HG02852 (cell line): ENCODE measurements at regions not wholly inside any gene's neighbourhood (a gene's known extent, or its start where the extent isn't known, plus 50 kb on each side); places are given as distances from the start of the nearest gene placed in this dataset.

Experiments used
- ATAC-seq: cut with Tn5 transposase; IDR thresholded peaks from one replicate; pipeline ENCODE4 v1.9.1; 2021; ENCODE audit warnings: mild to moderate bottlenecking, moderate library complexity; ENCODE audit not compliant: unreplicated experiment

DNA sequence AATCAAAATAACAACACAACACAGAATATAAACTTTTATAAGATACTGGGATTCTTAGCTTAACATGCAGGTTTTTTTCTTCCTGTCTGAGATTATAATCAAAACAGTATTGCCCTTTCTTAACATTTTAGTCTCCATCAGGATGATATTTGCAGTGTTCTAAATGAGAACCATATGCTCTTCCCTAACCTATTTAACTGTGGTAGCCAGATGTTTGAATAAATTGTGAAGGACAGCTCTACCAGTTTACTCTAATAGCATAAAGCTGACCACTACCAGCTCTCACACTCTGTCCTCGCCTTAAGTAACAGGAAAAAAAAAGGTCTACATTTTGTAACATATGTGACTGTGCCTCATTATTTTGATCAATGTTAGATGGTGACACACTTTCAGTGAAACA is 618.7 kb upstream of the SGCG start:
- no peak for ATAC-seq

DNA sequence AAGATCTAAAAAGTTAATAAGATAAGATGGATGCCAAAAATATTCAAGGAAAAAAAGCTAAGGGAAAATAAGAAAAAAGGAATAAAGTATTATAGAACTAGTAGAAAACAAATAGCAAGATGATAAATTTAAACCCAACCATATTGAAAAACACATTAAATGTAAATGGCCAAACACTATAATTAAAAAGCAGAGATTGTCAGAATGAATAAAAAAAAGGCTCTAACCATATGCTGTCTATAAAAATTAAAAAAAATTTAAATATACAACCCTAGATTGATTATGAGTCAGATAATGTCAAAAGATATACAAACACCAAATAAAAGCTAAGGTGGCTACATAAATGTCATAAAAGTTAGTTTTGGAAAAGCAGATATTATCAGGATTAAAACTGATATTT is 617.5 kb upstream of the SGCG start:
- no peak for ATAC-seq

DNA sequence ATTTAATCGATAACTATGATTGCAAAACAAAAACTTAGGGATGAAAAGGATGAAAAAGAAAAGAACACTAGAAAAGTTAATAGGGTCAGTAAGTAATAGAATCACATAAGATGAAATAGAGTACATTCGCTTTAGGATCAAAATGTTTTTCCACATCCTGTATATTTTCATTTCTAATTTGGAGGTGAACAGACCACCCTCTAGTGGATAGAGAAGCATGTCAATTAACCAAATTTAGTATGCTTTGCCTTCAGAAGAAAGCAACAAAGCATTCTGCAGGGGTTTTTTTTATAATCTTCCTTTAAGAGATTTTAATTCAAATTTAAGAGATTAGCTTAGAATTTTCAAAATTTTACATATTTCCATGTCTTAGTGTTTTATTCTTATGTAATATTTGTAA is 611.0 kb upstream of the SGCG start:
- no peak for ATAC-seq

DNA sequence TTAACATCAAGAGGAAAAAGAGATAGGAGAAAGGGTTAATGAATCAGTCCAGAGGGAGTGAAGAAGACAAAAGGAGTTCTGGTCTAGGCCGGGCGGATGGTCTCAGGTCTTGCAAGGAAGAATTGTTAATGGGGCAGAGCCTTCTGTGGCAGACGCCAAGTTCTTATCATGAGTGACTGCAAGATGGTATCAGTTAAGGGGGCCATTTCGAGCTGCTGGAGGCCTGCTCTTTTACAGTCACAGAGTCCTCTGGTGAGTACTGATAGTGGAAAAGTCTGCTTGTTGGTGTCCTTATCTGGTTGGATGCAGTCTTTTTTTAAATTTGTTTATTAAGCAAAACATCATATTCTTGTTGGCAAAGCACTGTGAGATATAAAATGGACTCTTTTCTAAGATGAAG is 590.9 kb upstream of the SGCG start:
- no peak for ATAC-seq

DNA sequence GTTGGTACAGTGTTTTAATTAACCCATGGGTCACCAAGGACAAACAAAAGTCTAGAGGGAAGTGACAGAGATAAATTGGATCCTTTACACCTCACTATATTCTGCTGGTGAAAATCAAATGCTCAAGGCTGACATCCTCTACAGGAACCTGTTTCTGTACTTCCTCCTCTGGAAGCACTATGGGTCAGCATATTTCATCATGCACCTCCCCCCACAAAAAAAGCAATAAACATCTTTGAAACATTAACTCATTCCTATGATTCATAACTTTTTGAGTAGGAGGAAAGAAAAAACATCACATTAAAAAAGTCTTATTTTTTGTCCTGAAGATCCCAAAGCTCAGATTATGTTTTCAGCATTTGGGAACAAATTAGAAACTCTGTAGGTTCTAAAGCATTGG is 588.3 kb upstream of the SGCG start:
- no peak for ATAC-seq

DNA sequence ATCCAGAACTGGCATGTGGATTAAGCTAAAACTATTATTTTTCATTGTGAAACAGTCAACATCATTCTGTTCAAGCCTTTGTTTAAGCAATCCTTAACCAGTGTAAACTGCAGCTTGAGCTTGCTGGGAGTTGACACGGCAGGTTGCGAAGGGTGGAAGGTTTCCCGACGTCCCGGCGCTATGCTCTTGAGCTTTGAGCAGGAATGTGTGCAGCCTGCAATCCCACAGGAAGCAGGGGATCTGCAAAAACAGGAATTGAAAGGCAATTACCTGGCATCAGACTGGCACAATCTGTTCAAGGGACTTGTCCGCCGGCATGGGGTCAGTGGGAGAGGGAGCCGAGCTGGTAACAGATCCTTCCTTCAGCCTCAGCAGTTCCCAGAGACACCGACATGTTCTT is 586.7 kb upstream of the SGCG start:
- ATAC-seq, result no peak

DNA sequence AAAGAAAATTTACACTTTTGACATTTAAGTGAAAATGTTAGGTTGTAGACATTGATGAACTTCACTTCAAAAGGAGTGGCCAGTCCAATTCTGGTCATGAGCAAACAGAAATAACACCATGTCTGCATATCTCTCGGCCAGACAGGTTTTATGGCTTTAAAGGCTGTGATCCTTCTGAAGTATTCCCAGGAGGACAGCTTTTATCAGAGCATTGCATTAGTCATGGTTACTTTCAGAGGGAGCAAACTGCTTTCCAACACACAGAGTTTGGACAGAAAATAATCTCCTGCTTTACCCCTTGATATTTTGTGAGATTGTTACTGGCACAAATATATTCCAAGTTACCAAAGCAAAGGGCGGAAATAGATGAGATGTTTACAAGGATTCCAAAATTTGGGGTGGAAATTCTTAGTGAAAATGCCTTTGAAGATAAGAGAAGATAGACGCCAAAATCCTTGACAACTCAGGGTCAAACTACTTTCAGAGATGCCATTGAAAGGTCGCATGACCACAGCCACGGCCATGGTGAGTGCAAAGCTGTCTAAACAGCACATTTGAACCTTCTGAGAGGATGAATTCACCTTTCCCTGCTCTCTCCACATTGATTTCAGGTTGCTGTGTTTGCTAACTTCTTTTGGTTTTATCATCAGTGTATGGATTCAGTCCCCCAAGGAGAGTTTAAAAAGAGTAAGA is 584.5 kb upstream of the SGCG start:
- ATAC-seq, result no peak

DNA sequence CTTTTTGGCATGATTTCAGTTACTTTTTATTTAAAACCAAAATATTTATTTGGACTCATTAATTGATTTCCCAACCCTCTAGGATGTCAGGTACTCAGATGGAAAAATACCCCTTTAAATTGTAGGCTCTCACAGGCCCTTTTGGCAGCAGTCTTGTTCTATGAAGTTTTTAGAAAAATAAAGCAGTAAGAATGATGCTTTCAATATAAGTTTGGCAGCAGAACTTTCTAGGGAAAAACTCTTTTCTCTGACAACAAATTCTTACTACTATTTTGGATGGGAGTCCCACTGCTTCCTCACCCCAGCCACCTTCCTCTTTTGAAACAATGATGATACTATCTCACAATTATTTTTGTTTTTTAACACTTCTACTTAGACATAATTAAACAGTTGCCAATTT is 581.6 kb upstream of the SGCG start:
- no peak for ATAC-seq

DNA sequence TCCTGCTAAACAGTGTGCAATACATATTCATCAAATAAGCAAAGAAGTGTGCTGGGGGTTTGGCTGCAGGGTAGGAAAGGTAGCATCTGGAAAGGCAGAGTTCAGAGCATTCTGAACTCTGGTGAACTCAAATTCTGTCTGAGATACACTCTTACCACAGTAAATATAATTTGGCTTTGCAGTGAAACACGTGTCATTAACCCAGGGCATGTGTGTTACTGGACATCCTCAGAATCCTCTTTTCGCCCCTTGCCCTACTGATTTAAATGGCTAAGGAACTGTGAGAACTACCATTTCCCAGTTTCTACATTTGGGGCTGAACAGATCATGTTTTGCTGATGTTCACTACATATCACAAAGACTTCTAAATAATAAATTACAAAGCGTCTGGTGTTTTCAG is 562.8 kb upstream of the SGCG start:
- no peak for ATAC-seq

DNA sequence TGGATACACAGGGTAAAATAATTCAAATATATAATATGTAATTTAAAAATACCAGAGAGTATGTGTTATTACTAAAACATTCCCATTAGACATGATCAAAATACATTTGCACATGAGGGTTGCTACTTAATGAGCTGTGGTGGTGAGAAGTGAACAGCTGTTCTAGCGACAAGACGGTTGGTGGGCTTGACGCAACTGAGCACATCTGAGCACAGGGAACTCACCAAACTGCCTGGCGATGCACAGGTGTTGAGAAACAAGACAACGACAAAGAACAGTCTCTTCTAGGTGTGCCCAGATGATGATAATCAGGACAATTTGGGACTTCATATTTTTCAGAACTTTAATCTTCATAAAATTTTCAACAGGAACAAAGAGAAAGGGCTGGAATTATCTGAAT is 555.1 kb upstream of the SGCG start:
- no peak for ATAC-seq

DNA sequence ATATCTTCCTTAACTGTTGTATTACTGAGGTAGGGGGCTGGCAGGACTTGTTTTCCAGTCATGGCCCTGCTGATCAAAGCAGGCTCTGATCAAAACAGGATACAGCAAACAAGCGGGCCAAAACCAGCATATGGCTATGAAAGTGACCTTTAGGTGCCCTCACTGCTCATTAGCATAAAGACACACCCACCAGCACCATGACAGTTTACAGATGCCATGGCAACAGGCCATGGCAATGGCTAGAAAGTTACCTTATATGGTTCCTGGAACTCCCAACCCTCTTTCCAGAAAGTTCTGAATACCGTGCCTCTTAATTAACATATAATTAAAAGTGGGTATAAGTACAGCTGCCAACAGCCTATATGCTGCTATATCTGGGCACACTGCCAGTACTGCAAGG is 551.4 kb upstream of the SGCG start:
- ATAC-seq, result no peak

DNA sequence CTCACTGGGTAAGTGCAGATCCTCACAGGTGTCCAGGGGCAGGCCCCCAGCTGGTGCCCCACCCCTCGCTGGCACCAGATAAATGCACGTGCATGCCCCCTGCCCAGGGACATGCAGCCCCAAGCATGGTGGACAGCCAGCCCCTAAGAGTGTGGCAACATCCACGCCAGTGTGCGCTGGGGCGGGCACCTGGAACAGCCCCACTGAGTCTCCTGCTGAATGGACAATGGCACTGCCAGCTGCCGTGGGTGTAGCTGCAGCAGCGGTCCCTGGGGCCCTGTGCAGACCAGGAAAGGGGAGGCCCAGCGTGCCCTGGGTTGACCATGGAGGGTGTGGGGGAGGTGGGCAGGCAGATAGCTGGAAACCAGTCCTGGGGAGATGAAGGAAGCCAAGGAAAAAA is 538.7 kb upstream of the SGCG start:
- no peak for ATAC-seq

DNA sequence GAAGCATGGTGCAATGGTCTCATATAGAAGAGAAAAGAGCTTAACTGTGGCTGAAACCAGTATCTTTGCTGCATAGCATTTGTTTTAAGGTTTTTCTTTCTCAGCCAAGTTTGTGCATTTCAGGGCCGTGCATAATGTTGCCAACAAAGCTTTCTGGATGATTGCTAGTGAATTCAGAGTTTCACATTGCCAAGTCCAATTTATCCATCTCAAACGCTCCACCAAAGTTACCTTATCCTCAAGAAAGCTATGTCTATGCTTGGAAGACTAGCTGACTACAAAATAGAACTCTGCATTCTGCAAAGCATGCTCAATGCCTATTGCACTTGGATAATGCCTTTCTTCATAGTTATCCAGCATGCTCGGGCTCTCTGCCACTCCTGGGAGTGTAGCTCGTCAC is 535.8 kb upstream of the SGCG start:
- no peak for ATAC-seq

DNA sequence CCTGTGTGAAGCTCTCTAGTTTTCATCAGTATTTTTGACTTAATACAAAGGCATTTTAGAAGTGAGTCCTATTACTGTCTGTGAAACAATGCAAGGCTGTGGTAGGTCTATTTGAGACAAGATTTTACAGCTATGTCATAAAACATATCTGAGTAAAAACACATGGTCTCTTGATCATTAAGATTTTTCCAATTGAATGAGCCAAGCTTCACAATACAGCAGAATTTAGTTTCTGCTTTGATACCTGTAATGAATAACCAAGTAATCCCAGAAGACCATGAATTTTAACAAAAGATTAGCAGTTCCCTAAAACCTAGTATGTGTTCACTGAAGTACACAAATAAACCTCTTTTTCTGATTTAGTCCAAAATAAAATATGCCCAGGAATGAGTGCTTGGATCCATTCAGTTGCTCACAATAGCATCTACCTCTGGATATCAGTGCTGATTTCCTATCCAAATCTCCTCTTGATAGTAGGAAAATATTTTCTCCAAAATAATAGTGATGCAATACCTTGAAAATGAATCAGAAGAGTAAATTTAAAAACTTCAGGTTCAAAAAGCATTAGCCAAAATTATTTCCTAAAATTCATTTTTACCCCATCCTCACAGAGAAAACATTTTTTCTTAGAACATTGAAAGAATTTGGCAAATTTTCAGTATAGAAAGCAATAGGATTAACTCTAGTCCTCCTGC is 533.5 kb upstream of the SGCG start:
- no peak for ATAC-seq

DNA sequence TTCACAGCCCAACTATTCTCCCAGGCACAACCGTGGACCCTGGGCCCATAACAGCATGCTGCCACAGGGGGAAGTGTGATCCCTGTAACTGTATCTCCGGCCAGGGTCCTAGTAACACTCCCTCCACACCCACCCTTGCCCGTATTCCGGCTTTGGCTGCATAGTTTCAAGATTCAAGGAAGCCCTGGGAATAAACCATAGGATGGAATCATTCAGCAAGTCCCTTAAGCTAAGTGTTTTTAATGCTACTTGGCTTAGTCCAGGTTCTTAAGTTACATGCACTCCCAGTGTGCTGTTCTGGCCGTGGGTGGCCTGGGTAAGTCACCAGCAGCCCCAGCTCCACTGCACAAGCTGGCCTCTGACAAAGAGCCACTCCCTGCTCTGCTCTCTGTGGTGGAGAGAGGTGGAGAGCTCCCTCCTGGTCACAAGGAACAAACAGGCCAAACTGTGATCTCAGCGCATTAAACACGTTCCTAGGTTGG is 532.4 kb upstream of the SGCG start:
- ATAC-seq, result no peak

DNA sequence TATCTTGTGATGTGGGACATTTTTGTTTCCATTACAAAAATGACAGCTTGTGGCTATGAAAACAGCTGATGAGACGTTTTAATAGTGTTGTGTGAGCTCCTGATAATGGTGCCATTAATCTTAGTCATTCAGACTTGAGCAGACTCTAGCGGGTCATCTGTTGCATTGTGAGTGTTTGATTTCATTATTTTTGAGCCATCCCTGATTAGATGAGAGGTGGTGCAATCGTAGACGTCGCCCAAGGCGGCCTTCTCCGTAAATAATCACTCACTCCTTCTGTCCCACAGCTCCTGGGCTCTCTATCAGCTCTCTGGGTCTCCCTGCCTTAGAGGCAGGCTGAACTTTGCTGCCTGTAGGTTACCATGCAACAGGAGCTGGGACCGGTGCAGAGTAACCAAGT is 528.0 kb upstream of the SGCG start:
- no peak for ATAC-seq

DNA sequence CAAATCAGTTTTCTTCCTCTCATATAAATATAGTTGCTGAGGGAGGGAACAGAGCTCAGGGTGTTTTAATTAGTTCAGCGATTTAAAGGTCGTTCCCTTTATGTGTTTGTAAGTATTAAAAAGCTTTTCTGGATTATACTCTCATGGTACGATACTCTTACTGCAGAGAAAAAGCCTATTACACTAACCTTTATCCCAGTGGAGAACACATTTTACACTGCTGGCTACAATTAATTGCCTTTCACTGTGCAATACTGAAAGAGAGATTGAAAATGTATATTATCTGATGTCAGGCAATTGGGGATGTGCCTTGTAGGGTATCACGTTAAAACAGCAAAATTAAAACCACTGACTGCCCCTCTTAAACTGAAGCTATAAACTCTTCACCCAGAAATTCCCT is 526.9 kb upstream of the SGCG start:
- ATAC-seq, result no peak

DNA sequence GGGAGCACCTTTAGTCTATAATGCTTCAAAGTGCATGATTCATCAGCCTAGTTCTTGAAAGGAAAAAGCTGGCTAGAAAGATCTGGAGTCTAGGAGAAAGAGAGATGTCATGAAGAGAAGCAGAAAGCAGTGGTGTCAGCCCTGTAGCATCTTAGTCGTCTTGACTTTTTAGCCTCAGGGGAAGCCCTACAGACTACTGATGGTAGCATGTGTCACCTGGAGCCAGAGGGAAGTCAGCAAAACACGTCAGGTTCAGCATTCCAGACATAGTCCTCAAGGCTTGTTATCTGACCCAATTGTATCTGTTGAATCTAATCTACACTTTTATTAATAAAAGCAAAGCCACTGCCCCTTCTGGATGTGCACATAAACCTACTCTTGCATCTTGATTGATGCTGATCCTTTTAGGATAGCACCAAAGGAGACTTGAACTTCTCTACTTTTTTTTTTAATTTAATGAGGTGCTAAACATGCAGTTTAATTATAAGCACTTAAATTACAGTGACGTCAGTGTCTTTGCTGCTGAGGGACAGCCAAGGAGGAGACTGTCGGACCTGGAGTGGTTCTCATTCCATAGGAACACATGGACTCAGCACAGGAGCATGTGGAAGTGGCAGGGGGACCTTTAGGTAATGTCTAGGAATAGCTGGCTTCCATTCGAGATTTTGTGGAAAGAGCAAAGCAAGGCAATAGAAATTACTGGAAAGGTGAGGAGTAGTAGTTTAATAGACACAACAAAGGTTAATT is 525.5 kb upstream of the SGCG start:
- ATAC-seq, result no peak

DNA sequence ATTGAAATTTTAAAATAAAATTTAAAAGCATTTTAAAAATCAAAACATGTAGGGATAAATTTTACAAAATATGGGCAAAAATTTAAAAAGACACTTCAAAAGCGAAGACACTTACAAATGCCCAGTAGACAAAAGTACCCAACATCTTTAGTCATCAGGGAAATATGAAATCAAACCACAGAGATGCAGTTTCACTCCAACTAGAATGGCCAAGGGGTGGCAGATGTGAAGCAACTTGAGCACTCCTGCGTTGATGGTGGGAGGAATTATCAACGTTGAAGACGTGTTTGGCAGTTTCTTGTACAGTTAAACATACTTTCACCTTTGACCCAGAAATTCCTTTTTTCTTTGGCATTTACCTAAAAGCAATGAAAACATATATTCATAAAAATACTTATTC is 518.0 kb upstream of the SGCG start:
- ATAC-seq, result no peak

DNA sequence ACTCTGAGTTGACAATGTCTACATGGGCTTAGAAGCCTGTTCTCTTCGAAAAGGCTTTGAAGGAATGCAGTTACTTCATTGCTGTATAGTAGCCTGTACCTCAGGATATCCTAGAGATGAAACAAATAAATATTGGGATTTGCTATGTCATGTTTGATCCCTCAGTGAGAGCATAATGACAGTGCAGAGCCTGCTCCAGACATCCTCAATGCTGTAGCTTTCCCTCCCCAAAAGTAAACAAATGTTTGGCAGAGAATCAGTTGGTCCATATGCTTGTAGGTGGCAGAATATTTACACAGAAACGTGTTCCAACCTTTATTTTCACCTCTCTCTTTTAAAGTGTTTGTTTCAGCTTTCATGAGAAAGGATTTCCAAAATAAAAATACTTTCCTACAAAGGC is 515.3 kb upstream of the SGCG start:
- no peak for ATAC-seq

DNA sequence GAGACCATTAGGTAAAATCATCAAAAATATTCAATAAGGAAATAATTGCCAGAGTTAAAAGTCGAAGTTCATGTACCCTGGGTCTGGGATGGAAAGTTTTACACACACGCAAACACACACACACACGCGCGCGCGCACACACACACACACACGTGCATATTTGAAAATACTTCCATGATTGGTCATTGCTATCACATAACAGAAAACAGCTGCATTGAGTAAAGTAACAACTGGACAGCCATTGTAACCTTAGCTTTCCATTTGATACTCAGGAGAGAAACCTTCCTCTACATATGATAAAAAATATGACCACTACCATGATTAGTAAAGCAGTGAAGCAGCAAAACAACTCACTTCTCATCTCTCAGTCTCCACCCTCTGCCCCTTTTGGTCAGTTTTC is 490.0 kb upstream of the SGCG start:
- ATAC-seq, result no peak

DNA sequence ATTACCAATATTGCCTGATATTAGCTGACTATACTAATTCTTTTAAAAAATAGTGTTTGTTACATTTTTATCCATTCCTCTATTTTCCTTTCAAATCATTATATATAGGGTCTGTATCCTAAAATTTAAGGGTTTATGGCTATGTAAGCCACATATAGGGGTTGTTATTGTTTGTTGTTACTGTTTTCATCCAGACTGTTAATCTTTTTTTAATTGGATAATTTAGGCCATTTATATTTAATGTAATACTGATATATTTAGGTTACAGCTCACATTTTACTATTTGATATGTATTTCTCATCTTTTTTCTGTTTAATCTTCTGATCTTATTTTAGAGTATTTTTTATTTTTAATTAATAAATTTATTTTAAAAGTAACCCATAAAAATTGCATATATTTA is 487.1 kb upstream of the SGCG start:
- no peak for ATAC-seq
